Esophagus muscularis mucosa (tissue), 4 donors: ENCODE measurements at regions not wholly inside any gene's neighbourhood (a gene's known extent, or its start where the extent isn't known, plus 50 kb on each side); places are given as distances from the start of the nearest gene placed in this dataset.

ENCODE experiments used
- DNase-seq: peaks from one replicate; pipeline ENCODE4 v3.0.0-alpha.2; 2017; ENCODE audit errors: extremely low spot score
- H3K27ac ChIP-seq, 4 donors: fragments of 200-600 bp; sonication (generic); replicated peaks in 1 of 4; 1 replicate in 3 of 4; 2 replicates in 1 of 4; pipeline ENCODE4 v1.5.1; 2016 to 2019; ENCODE audit warnings: mild to moderate bottlenecking in 1 of 4
- H3K27me3 ChIP-seq, 4 donors: fragments of 200-600 bp; sonication (generic); one replicate each; pipeline versions ENCODE4 v1.5.1 to v1.6.0; 2016 to 2019
- H3K36me3 ChIP-seq, 4 donors: fragments of 200-600 bp; sonication (generic); one replicate each; pipeline ENCODE4 v1.5.1; 2016 to 2019
- H3K4me1 ChIP-seq, 4 donors: fragments of 200-600 bp; sonication (generic); one replicate each; pipeline ENCODE4 v1.5.1; 2016 to 2019
- H3K4me3 ChIP-seq, 4 donors: fragments of 200-600 bp; sonication (generic); 1 replicate in 2 of 4; 2 replicates in 2 of 4; pipeline ENCODE4 v1.5.1; 2016 to 2019; ENCODE audit warnings: mild to moderate bottlenecking in 4 of 4, moderate library complexity in 1 of 4
- H3K9me3 ChIP-seq, 4 donors: fragments of 200-600 bp; sonication (generic); 1 replicate in 3 of 4; 2 replicates in 1 of 4; pipeline ENCODE4 v1.5.1; 2016 to 2019
- EP300 ChIP-seq: sonication (generic); formaldehyde crosslinking; IDR thresholded peaks from one replicate; pipeline ENCODE4 v1.6.1; 2017; ENCODE audit warnings: antibody characterized with exemption
- POLR2A ChIP-seq: fragments of 450-650 bp; IDR thresholded peaks from one replicate; pipeline ENCODE4 v1.6.1; 2017; ENCODE audit warnings: antibody characterized with exemption, moderate library complexity, mild to moderate bottlenecking, low read depth
- POLR2AphosphoS5 ChIP-seq, 2 donors: sonication (generic); formaldehyde crosslinking; IDR thresholded peaks; one replicate each; pipeline ENCODE4 v1.6.1; 2017; ENCODE audit warnings: antibody characterized with exemption in 2 of 2
- WGBS: methylation state at CpG from one replicate; pipeline ENCODE4 v1.1.5; 2018; 5-methylcytosine and 5-hydroxymethylcytosine counted together
- intact Hi-C: fragments of 100-400 bp; cut with DNase I; formaldehyde crosslinking; loops from one replicate; pipeline ENCODE4 v1.15.1; 2023
- TF ChIP-seq, protein P1 (sequence below), 3 experiments: fragments of 200-600 bp in 2 of 3; fragments of 450-650 bp in 1 of 3; sonication (generic) in 2 of 3; IDR thresholded peaks; one replicate each; pipeline ENCODE4 v1.5.1; 2017 to 2019; ENCODE audit warnings: antibody characterized with exemption in 3 of 3, mild to moderate bottlenecking in 2 of 3, moderate library complexity in 1 of 3

DNA sequence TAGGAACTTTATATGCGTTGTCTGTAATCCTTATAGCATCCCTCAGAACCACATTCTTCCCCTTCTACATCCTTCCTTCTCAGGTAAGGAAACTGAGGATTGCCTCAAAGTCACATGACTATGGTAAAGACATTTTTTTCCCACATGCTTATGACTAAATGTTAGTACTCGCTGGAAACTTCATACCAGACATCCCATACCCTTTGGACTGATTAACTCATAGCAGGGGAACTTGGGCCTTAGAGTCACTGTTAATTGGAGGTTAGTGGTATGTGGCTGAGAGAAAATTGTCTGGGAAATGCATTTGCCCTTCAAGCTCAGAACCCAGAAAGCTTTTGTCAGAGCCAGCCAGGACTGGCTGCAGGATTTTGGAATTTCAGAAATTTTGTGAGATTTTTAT lies 155.0 kb downstream of the RELL1 start:
- DNase-seq: no peak
- H3K4me3 ChIP-seq: no peak overlapping the region
- TF ChIP-seq EP300: no peak
- TF ChIP-seq, protein P1, sequence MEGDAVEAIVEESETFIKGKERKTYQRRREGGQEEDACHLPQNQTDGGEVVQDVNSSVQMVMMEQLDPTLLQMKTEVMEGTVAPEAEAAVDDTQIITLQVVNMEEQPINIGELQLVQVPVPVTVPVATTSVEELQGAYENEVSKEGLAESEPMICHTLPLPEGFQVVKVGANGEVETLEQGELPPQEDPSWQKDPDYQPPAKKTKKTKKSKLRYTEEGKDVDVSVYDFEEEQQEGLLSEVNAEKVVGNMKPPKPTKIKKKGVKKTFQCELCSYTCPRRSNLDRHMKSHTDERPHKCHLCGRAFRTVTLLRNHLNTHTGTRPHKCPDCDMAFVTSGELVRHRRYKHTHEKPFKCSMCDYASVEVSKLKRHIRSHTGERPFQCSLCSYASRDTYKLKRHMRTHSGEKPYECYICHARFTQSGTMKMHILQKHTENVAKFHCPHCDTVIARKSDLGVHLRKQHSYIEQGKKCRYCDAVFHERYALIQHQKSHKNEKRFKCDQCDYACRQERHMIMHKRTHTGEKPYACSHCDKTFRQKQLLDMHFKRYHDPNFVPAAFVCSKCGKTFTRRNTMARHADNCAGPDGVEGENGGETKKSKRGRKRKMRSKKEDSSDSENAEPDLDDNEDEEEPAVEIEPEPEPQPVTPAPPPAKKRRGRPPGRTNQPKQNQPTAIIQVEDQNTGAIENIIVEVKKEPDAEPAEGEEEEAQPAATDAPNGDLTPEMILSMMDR (IDR thresholded peaks at IDR 0.05): no peak
- no peak for TF ChIP-seq POLR2AphosphoS5 (IDR thresholded peaks at IDR 0.05)
- TF ChIP-seq POLR2A: no peak
- no peaks in the 10 kb centered on the region for H3K27me3 ChIP-seq
- 91% methylated on average over 2 of the region's 2 CpGs for WGBS
- intact Hi-C loops: no loop called here
- H3K4me1 ChIP-seq: no peaks in the 10 kb centered on the region
- H3K36me3 ChIP-seq: no peaks in the 10 kb centered on the region
- no peaks in the 10 kb centered on the region for H3K9me3 ChIP-seq
- no peak overlapping the region for H3K27ac ChIP-seq

DNA sequence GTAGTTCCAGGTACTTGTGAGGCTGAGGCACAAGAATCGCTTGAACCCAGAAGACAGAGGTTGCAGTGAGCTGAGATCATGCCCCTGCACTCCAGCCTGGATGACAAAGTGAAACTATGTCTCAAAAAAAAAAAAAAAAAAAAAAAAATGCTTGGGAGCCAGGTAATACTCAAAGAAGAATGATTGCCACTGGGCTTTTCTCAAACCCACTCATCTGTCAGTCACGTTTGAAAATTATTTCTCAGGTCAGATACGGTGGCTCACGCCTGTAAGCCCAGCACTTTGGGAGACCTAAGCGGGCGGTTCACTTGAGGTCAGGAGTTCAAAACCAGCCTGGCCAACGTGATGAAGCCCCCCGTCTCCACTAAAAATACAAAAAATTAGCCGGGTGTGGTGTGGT lies 155.7 kb downstream of the RELL1 start:
- intact Hi-C loops: no loop called here
- 93% methylated on average over 9 of the region's 9 CpGs for WGBS
- Histone ChIP-seq H3K4me3 (no peak overlapping the region), H3K9me3 (no peaks in the 10 kb centered on the region), H3K27me3 (no peaks in the 10 kb centered on the region), H3K27ac (no peak overlapping the region), H3K36me3 (no peaks in the 10 kb centered on the region), H3K4me1 (no peaks in the 10 kb centered on the region)
- TF ChIP-seq POLR2A (no peak), EP300 (no peak), POLR2AphosphoS5 (IDR thresholded peaks at IDR 0.05) (no peak)
- TF ChIP-seq, protein P1 (IDR thresholded peaks at IDR 0.05): no peak
- DNase-seq: no peak

DNA sequence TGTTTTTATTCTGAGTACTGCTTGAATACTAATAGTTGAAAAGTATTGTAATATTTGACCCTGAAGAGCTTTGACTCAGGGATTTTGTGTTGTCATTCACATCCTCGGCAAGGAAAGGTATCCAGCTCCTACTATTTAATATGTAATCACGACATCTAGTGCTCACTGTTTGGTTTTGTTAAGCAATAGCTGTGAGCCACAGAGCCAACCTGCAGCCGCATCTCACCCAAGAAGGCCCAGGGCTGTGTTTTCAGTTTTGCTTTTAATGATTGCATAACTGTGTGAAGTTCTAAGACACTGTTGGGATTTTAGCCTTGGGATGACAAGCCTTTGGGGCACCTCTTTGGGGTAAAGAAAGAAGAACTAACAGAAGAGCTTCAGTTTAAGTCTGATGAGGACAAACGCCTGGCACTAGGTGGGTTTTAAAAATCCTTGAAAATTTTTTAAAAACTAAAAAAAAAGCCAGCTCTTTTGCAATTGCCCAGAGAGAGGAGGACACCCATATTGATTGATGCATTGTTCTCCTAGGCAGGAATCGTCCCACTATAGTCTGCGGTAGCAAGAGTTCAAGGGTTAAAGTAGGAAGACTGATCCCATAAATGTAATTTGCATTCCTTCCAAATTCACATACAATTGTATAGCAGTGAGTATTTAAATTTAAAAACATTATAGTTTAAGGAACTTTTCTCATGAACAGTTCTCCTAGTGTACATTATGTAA lies 157.8 kb downstream of the RELL1 start:
- no peak for DNase-seq
- H3K27me3 ChIP-seq: no peaks in the 10 kb centered on the region
- no peaks in the 10 kb centered on the region for H3K4me1 ChIP-seq
- intact Hi-C loops: no loop called here
- H3K4me3 ChIP-seq: no peak overlapping the region
- H3K27ac ChIP-seq: no peak overlapping the region
- H3K9me3 ChIP-seq: no peaks in the 10 kb centered on the region
- no peaks in the 10 kb centered on the region for H3K36me3 ChIP-seq
- WGBS: 70% methylated on average over 6 of the region's 6 CpGs
- TF ChIP-seq, protein P1 (IDR thresholded peaks at IDR 0.05): no peak
- TF ChIP-seq POLR2AphosphoS5 (IDR thresholded peaks at IDR 0.05) (no peak), EP300 (no peak), POLR2A (no peak)

DNA sequence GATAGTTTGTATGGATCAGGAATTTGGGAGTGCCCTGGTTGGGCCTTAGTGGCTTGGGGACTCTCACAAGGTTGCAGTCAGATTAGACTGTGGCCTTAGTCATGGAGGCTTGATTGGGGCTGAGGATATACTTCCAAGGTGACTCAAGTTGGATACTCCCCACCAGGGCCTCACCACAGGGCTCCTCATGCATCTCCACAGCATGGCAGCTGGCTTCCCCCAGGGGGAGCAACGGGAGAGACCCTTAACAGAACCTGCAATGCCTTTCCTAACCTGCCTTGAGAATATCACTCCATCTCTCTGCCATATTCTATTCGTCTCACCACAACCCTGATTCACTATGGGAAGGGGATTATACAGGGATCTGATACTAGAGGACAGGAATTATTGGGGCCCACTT lies 161.9 kb downstream of the RELL1 start:
- Histone ChIP-seq H3K36me3 (no peaks in the 10 kb centered on the region), H3K4me1 (no peaks in the 10 kb centered on the region), H3K27ac (no peak overlapping the region), H3K9me3 (peaks cover 0 to 10% (median 8%) of the 10 kb centered on the region in 4 donors), H3K4me3 (no peak overlapping the region), H3K27me3 (no peaks in the 10 kb centered on the region)
- WGBS: 86% methylated on average over 2 of the region's 2 CpGs
- DNase-seq: no peak
- TF ChIP-seq POLR2A: no peak
- TF ChIP-seq, protein P1 (IDR thresholded peaks at IDR 0.05): no peak
- no peak for TF ChIP-seq EP300
- TF ChIP-seq POLR2AphosphoS5 (IDR thresholded peaks at IDR 0.05): no peak
- intact Hi-C loops: no loop called here

DNA sequence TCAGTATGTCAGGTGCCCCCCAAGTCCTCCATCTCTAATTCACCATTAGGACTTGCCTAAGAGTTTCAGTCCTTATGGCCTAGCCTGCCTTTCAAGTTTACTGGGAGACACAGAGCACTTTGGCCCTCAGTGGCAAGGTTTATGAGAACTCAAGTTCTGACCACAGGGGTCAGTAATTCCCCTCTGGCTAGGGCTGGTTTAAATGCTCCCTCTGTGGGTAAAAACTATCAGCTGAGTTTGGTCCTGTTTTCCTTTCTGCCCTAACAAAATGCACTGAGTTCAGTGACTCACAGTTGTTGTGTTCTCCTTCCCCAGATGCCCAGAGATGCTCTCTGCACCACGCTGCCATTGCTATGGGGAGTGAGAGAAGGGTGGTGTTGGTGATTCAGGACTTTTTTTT lies 163.2 kb downstream of the RELL1 start:
- TF ChIP-seq, protein P1 (IDR thresholded peaks at IDR 0.05): no peak
- TF ChIP-seq EP300: no peak
- no peak for TF ChIP-seq POLR2A
- TF ChIP-seq POLR2AphosphoS5 (IDR thresholded peaks at IDR 0.05): no peak
- Histone ChIP-seq H3K36me3 (no peaks in the 10 kb centered on the region), H3K27me3 (no peaks in the 10 kb centered on the region), H3K4me3 (no peak overlapping the region), H3K27ac (no peak overlapping the region), H3K9me3 (peaks cover 0 to 10% (median 8%) of the 10 kb centered on the region in 4 donors), H3K4me1 (no peaks in the 10 kb centered on the region)
- 95% methylated on average over 1 of the region's 1 CpG for WGBS
- intact Hi-C loops: no loop called here
- DNase-seq: no peak
